ENCODE measurements at regions not wholly inside any gene's neighbourhood (a gene's known extent, or its start where the extent isn't known, plus 50 kb on each side); places are given as distances from the start of the nearest gene placed in this dataset.

GRCh38 chr16:7113395-7113794 lies 219.2 kb upstream of the RBFOX1 start:
- FAIRE-seq (no peak), DNase-seq (ENCODE audit: low read depth, low spot score) (no peak)
- no peaks in the 10 kb centered on the region for H3K27me3 ChIP-seq (ENCODE audit: control insufficient read depth in 2 of 2, insufficient read depth in 2 of 2, low read length in 2 of 2)
- H4K20me1 ChIP-seq (replicated peaks; ENCODE audit: control insufficient read depth, extremely low read depth, insufficient read depth, low read length) = no peaks in the 10 kb centered on the region
- TF ChIP-seq MYC (IDR thresholded peaks at IDR 0.05; ENCODE audit: low read depth, low read length) (no peak), POLR2AphosphoS5 (IDR thresholded peaks at IDR 0.05; ENCODE audit: insufficient read depth, low read depth, low read length) (no peak), JUN (IDR thresholded peaks at IDR 0.05; ENCODE audit: borderline replicate concordance, insufficient read depth, insufficient read length, low read depth) (no peak), POLR2A (IDR thresholded peaks at IDR 0.05; ENCODE audit: low read depth, low read length) (no peak), EZH2 (IDR thresholded peaks at IDR 0.05; ENCODE audit: borderline replicate concordance, low read depth, low read length, severe bottlenecking) (no peak), GATA2 (IDR thresholded peaks at IDR 0.05; ENCODE audit: insufficient read depth, insufficient read length, low read depth, low read length) (no peak), FOS (IDR thresholded peaks at IDR 0.05; ENCODE audit: borderline replicate concordance, insufficient read depth, low read length) (no peak)
- TF ChIP-seq, protein P1, sequence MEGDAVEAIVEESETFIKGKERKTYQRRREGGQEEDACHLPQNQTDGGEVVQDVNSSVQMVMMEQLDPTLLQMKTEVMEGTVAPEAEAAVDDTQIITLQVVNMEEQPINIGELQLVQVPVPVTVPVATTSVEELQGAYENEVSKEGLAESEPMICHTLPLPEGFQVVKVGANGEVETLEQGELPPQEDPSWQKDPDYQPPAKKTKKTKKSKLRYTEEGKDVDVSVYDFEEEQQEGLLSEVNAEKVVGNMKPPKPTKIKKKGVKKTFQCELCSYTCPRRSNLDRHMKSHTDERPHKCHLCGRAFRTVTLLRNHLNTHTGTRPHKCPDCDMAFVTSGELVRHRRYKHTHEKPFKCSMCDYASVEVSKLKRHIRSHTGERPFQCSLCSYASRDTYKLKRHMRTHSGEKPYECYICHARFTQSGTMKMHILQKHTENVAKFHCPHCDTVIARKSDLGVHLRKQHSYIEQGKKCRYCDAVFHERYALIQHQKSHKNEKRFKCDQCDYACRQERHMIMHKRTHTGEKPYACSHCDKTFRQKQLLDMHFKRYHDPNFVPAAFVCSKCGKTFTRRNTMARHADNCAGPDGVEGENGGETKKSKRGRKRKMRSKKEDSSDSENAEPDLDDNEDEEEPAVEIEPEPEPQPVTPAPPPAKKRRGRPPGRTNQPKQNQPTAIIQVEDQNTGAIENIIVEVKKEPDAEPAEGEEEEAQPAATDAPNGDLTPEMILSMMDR (IDR thresholded peaks at IDR 0.05; ENCODE audit: extremely low read depth in 1 of 2, insufficient read depth in 1 of 2, low read depth in 1 of 2, low read length in 2 of 2) = no peak
- TF ChIP-seq, protein P2, sequence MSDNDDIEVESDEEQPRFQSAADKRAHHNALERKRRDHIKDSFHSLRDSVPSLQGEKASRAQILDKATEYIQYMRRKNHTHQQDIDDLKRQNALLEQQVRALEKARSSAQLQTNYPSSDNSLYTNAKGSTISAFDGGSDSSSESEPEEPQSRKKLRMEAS (IDR thresholded peaks at IDR 0.05; ENCODE audit: insufficient read depth, insufficient read length) = no peak
- no peaks in the 10 kb centered on the region for H3K4me1 ChIP-seq (ENCODE audit: control insufficient read depth, extremely low read depth, insufficient read depth, low read length)
- H3K79me2 ChIP-seq (ENCODE audit: control insufficient read depth, insufficient read depth, low read length) = no peaks in the 10 kb centered on the region
- no peak overlapping the region for H3K9ac ChIP-seq (replicated peaks; ENCODE audit: extremely low read depth, insufficient read depth, low read length)
- H2AFZ ChIP-seq (ENCODE audit: low read depth, low read length) = no peak overlapping the region
- dilution Hi-C loops (cut with MboI; ENCODE audit: extremely low pct_ligation_motif_present, low sequenced_read_pairs) (no loop called here), intact Hi-C loops (cut with micrococcal nuclease) (no loop called here)
- POLR2A ChIA-PET = no interaction called here
- H3K36me3 ChIP-seq (ENCODE audit: control insufficient read depth in 2 of 2, extremely low read depth in 1 of 2, insufficient read depth in 2 of 2, low read length in 2 of 2) = no peaks in the 10 kb centered on the region
- H3K27ac ChIP-seq (ENCODE audit: insufficient read depth, low read depth, low read length) = no peak overlapping the region
- CTCF ChIA-PET = no interaction called here
- H3K9me1 ChIP-seq (replicated peaks; ENCODE audit: control insufficient read depth, extremely low read depth, insufficient read depth, low read length) = no peaks in the 10 kb centered on the region
- BruUV-seq (replicated peaks) = no TSS peak
- H3K4me3 ChIP-seq (replicated peaks in 1 of 3; ENCODE audit: insufficient read depth in 1 of 3, low read depth in 1 of 3, low read length in 3 of 3) = no peak overlapping the region
- no peak overlapping the region for H3K4me2 ChIP-seq (ENCODE audit: insufficient read depth, low read length)
- H3K9me3 ChIP-seq (replicated peaks; ENCODE audit: control insufficient read depth, insufficient read depth, low read length) = peaks cover 15% of the 10 kb centered on the region
